GM03348 (cell line): ENCODE measurements at regions not wholly inside any gene's neighbourhood (a gene's known extent, or its start where the extent isn't known, plus 50 kb on each side); places are given as distances from the start of the nearest gene placed in this dataset.

Experiments used
- DNase-seq: peaks from one replicate; pipeline ENCODE4 v3.0.0; 2012; ENCODE audit warnings: low spot score

GRCh38 chr9:84393266-84393950 lies 52.9 kb upstream of the SLC28A3 start:
- DNase-seq, result no peak

- no peak for DNase-seq
These were observed 53.5 kb upstream of the SLC28A3 start for GRCh38 chr9:84394036-84394435.

- peak; percentile 81 for DNase-seq
These were observed 56.7 kb upstream of the SLC28A3 start for GRCh38 chr9:84397151-84397728.

GRCh38 chr9:84397822-84398221 lies 57.3 kb upstream of the SLC28A3 start:
- DNase-seq, result peak; percentile 79

GRCh38 chr9:84402517-84402916 lies 62.0 kb upstream of the SLC28A3 start:
- no peak for DNase-seq

- no peak for DNase-seq
These were observed 62.7 kb upstream of the SLC28A3 start for GRCh38 chr9:84403288-84403687.

- peak; percentile 29 for DNase-seq
These were observed 63.6 kb upstream of the SLC28A3 start for GRCh38 chr9:84404095-84404686.

- DNase-seq, result no peak
These were observed 65.1 kb upstream of the SLC28A3 start for GRCh38 chr9:84405667-84406066.

GRCh38 chr9:84408416-84408815 lies 67.9 kb upstream of the SLC28A3 start:
- no peak for DNase-seq

GRCh38 chr9:84411683-84412267 lies 71.2 kb upstream of the SLC28A3 start:
- peak; percentile 37 for DNase-seq

- no peak for DNase-seq
These were observed 72.1 kb upstream of the SLC28A3 start for GRCh38 chr9:84412654-84413053.

- DNase-seq, result no peak
These were observed 72.7 kb upstream of the SLC28A3 start for GRCh38 chr9:84413301-84413700.

- no peak for DNase-seq
These were observed 78.6 kb upstream of the SLC28A3 start for GRCh38 chr9:84419031-84419602.

GRCh38 chr9:84424931-84425330 lies 84.4 kb upstream of the SLC28A3 start:
- no peak for DNase-seq

GRCh38 chr9:84432746-84433145 lies 92.2 kb upstream of the SLC28A3 start:
- DNase-seq, result no peak

- DNase-seq, result no peak
These were observed 95.3 kb upstream of the SLC28A3 start for GRCh38 chr9:84435902-84436301.

- no peak for DNase-seq
These were observed 96.0 kb upstream of the SLC28A3 start for GRCh38 chr9:84436386-84437109.

- DNase-seq, result no peak
These were observed 97.8 kb upstream of the SLC28A3 start for GRCh38 chr9:84438391-84438790.

GRCh38 chr9:84439250-84439649 lies 98.7 kb upstream of the SLC28A3 start:
- no peak for DNase-seq

GRCh38 chr9:84442712-84443111 lies 102.2 kb upstream of the SLC28A3 start:
- DNase-seq, result no peak

- DNase-seq, result no peak
These were observed 105.2 kb upstream of the SLC28A3 start for GRCh38 chr9:84445737-84446136.

- no peak for DNase-seq
These were observed 106.7 kb upstream of the SLC28A3 start for GRCh38 chr9:84447305-84447704.
